ENCODE measurements at regions not wholly inside any gene's neighbourhood (a gene's known extent, or its start where the extent isn't known, plus 50 kb on each side); places are given as distances from the start of the nearest gene placed in this dataset.

DNA sequence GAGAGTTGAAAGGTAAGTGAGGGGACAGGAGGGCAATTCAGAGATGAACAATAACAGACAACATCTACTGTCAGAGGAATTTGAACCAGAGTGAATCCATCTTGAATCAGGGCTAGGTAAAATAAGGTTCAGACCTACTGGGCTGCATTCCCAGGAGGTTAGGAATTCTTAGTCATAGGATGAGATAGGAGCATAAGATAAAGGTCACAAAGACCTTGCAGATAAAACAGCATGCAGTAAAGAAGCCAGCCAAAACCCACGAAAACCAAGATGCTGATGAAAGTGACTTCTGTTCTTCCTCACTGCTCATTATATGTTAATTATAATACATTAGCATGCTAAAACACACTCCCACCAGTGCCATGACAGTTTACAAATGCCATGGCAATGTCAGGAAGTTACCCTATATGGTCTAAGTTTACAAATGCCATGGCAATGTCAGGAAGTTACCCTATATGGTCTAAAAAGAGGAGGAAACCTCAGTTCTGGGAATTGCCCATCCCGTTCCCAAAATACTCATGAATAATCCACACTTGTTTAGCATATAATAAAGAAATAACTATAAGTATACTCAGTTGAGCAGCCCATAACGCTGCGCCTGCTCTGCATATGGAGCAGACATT lies 248.5 kb downstream of the HAO1 start:
- TF ChIP-seq, protein P1, sequence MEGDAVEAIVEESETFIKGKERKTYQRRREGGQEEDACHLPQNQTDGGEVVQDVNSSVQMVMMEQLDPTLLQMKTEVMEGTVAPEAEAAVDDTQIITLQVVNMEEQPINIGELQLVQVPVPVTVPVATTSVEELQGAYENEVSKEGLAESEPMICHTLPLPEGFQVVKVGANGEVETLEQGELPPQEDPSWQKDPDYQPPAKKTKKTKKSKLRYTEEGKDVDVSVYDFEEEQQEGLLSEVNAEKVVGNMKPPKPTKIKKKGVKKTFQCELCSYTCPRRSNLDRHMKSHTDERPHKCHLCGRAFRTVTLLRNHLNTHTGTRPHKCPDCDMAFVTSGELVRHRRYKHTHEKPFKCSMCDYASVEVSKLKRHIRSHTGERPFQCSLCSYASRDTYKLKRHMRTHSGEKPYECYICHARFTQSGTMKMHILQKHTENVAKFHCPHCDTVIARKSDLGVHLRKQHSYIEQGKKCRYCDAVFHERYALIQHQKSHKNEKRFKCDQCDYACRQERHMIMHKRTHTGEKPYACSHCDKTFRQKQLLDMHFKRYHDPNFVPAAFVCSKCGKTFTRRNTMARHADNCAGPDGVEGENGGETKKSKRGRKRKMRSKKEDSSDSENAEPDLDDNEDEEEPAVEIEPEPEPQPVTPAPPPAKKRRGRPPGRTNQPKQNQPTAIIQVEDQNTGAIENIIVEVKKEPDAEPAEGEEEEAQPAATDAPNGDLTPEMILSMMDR (IDR thresholded peaks at IDR 0.05) = no peak
- no peak for TF ChIP-seq POLR2A (IDR thresholded peaks at IDR 0.05)

Data from uterus (tissue), 2 donors.